Muscle layer of duodenum (tissue), 2 donors: ENCODE measurements at regions not wholly inside any gene's neighbourhood (a gene's known extent, or its start where the extent isn't known, plus 50 kb on each side); places are given as distances from the start of the nearest gene placed in this dataset.

Experiments
- H3K27ac ChIP-seq: one replicate; pipeline ENCODE4 v1.7.0; 2013; ENCODE audit warnings: mild to moderate bottlenecking, low read length
- H3K27me3 ChIP-seq: one replicate; pipeline ENCODE4 v1.7.0; 2013; ENCODE audit warnings: low read depth, mild to moderate bottlenecking, control low read depth, low read length
- H3K36me3 ChIP-seq, 2 donors: one replicate each; pipeline ENCODE4 v1.7.0; 2013; ENCODE audit warnings: low read length in 2 of 2, control low read depth in 1 of 2, mild to moderate bottlenecking in 1 of 2; ENCODE audit not compliant: insufficient read depth in 2 of 2, control insufficient read depth in 1 of 2
- H3K4me1 ChIP-seq, 2 donors: one replicate each; pipeline ENCODE4 v1.7.0; 2013; ENCODE audit warnings: low read length in 2 of 2, mild to moderate bottlenecking in 2 of 2, control low read depth in 1 of 2, moderate library complexity in 1 of 2; ENCODE audit not compliant: insufficient read depth in 2 of 2, control insufficient read depth in 1 of 2
- H3K4me3 ChIP-seq, 2 donors: one replicate each; pipeline ENCODE4 v1.7.0; 2013; ENCODE audit warnings: low read length in 2 of 2, low read depth in 1 of 2, mild to moderate bottlenecking in 1 of 2
- H3K9me3 ChIP-seq, 2 donors: one replicate each; pipeline ENCODE4 v1.7.0; 2013; ENCODE audit warnings: low read length in 2 of 2, control low read depth in 1 of 2, mild to moderate bottlenecking in 1 of 2; ENCODE audit not compliant: control insufficient read depth in 1 of 2
- donor health status: healthy.

DNA sequence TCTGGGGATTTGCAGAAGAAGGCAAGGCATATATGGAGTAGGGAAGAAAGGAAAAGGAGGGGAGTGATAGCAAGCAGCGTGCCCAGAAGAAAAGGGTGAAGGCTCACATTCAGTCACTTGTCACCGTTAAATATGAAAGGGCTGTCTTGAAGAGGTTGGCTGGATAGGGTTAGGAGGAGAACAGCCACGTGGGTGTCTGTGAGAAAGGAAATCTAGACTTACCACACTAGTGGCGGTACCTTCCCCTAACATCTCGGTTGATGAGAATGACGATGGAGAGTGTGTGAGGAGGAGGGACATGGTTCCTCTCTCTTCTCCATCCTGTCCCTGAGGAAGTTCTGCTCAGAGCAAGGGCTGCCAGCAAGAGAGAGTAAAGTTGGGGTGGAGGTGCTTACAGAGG, 74.3 kb upstream of the CCN6 start:
- Histone ChIP-seq H3K27me3 (no peaks in the 10 kb centered on the region), H3K4me3 (no peak overlapping the region), H3K36me3 (no peaks in the 10 kb centered on the region), H3K4me1 (peaks cover 0 to 6% of the 10 kb centered on the region in 2 donors), H3K9me3 (no peaks in the 10 kb centered on the region), H3K27ac (no peak overlapping the region)

DNA sequence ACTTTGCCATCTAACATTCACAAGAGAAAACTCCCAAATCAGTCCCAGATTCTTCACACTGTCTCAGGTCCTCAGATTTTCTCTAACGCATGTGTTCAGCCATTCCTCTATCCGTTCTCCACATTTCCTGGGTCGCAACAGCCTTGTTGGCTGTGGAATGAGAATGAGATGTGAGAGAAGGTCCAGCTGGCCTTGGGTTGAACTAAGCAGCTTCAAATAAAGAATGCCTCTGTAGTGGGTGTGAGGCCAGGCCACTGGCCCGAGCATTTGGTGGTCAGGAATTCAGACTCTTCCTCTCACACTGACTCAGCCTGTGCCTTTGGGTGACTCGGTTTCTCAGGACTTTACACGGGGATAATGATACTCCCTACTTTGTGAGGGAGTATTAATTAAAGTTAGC, 73.8 kb upstream of the CCN6 start:
- Histone ChIP-seq H3K27ac (no peak overlapping the region), H3K9me3 (no peaks in the 10 kb centered on the region), H3K36me3 (no peaks in the 10 kb centered on the region), H3K27me3 (no peaks in the 10 kb centered on the region), H3K4me3 (no peak overlapping the region), H3K4me1 (peaks cover 0 to 6% of the 10 kb centered on the region in 2 donors)

DNA sequence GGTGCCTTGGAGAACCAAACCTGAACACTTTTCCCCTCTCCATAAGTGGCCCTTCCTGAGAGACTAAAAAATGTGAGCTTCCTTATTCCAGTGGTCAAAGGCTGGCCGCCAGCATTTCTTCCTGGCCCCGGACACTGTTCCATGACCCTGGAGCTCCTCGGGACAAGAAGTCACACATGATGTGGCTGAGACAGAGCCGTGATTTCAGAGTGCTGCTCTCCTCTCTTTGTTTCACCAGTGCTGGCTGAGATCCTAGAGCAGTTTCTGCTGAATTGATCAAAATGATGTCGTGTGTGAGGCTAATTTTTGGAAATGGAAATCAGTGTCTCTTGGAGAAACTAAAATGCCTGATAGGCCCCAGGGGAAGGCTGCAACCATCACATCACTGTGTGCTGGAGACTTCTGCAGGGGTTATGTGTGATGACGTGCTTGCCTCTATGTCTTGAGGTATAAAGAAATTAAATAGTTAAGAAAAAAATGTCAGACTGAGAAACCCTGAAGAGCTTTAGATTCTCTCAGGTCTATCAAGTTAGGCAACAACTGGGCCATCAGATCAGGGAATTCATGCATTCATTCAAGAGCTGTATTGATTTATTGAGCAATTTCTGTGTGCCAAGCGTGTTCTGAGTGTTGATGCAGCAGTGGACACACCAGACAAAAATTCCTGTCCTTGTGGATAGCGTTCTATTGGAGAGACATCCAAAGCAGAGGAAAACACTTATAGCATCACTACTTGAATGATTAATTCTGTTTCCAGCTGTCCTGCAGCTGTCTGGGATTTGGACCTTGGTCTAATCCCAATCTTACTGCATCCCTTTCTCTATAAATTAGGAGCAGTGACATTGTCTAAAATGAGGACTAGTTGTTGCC, 72.7 kb upstream of the CCN6 start:
- no peaks in the 10 kb centered on the region for H3K36me3 ChIP-seq
- H3K9me3 ChIP-seq = no peaks in the 10 kb centered on the region
- H3K4me1 ChIP-seq = peaks cover 0 to 6% of the 10 kb centered on the region in 2 donors
- no peak overlapping the region for H3K4me3 ChIP-seq
- H3K27ac ChIP-seq = peak overlapping the region; percentile 19
- H3K27me3 ChIP-seq = no peaks in the 10 kb centered on the region

GRCh38 chr6:111982681-111983080, 71.2 kb upstream of the CCN6 start:
- Histone ChIP-seq H3K9me3 (no peaks in the 10 kb centered on the region), H3K27ac (no peak overlapping the region), H3K4me1 (peaks cover 0 to 6% of the 10 kb centered on the region in 2 donors), H3K27me3 (no peaks in the 10 kb centered on the region), H3K36me3 (no peaks in the 10 kb centered on the region), H3K4me3 (no peak overlapping the region)

DNA sequence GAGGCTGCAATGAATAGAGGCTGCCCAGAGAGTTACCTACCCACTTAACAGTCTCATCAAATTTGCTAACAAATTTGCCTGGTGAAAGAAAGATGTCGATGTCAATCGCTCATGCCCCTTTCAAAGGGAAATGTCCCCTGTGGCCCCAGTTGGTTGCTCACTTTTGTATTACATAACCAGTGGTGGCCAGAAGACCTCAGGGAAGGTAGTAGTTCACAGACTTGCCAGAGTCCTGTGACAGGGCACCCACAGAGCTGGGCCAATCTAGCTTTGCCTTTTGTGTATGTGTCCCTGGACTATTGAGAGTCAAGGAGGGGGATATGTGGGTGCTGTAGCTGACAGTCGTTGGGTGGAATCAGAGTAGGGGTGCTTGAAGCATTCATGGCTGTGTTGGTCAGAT, 70.7 kb upstream of the CCN6 start:
- H3K4me3 ChIP-seq = no peak overlapping the region
- no peak overlapping the region for H3K27ac ChIP-seq
- no peaks in the 10 kb centered on the region for H3K27me3 ChIP-seq
- H3K36me3 ChIP-seq = no peaks in the 10 kb centered on the region
- H3K4me1 ChIP-seq = peaks cover 0 to 6% of the 10 kb centered on the region in 2 donors
- no peaks in the 10 kb centered on the region for H3K9me3 ChIP-seq

- no peaks in the 10 kb centered on the region for H3K27me3 ChIP-seq
- H3K4me1 ChIP-seq = peaks cover 0 to 6% of the 10 kb centered on the region in 2 donors
- H3K27ac ChIP-seq = no peak overlapping the region
These were observed 69.8 kb upstream of the CCN6 start for GRCh38 chr6:111984081-111984480.

GRCh38 chr6:111984516-111985201, 69.2 kb upstream of the CCN6 start:
- no peaks in the 10 kb centered on the region for H3K27me3 ChIP-seq
- no peak overlapping the region for H3K27ac ChIP-seq
- no peaks in the 10 kb centered on the region for H3K9me3 ChIP-seq
- peaks cover 0 to 6% of the 10 kb centered on the region in 2 donors for H3K4me1 ChIP-seq
- no peaks in the 10 kb centered on the region for H3K36me3 ChIP-seq
- H3K4me3 ChIP-seq = no peak overlapping the region

More at GRCh38 chr6:111984081-111984480, 69.8 kb upstream of the CCN6 start:
- Histone ChIP-seq H3K9me3 (no peaks in the 10 kb centered on the region), H3K4me3 (no peak overlapping the region), H3K36me3 (no peaks in the 10 kb centered on the region)

DNA sequence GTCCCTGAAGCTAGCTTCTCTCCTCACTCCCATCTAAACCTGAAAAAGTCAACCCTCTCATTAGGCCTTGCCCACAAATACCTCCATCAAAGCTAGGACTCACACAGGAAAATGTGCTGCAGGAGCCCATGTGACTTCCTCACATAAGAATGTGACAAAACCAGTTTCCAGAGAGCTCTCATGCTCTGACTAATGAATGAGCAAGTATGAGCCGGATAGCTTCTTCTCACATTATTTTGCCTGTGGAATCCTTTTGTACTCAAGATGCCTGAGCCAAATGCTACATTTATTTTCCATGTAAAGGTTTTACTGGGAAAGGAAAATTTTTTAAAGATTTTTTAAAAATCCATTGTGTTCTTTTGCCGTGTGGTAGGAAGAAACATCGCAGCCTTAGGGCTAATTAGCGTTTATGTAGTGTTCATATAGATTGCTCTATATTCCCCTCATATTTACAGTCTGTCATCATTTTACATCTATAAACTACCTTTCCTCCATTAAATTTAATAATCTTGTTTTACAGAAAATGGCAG, 68.6 kb upstream of the CCN6 start:
- no peak overlapping the region for H3K27ac ChIP-seq
- no peak overlapping the region for H3K4me3 ChIP-seq
- no peaks in the 10 kb centered on the region for H3K36me3 ChIP-seq
- peaks cover 0 to 5% of the 10 kb centered on the region in 2 donors for H3K4me1 ChIP-seq
- H3K27me3 ChIP-seq = no peaks in the 10 kb centered on the region
- H3K9me3 ChIP-seq = no peaks in the 10 kb centered on the region

DNA sequence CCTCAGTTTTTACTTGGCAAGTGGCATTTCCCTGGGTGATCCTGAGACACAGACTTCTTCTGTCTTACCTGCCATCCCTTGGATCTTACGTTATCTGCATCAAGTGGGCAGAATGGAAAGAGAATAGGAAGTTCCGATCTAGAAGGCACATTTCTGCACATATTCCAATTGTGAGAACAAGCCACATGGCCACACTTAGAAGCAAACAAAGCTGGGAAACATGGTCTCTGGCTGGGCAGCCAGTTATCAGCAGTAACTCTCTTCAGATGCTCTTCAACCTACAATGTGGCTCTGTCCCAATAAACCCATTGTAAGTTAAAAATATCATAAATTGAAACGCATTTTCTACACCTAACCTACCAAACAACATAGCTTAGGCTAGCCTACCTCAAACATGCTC, 67.3 kb upstream of the CCN6 start:
- no peaks in the 10 kb centered on the region for H3K4me1 ChIP-seq
- H3K36me3 ChIP-seq = no peaks in the 10 kb centered on the region
- no peaks in the 10 kb centered on the region for H3K27me3 ChIP-seq
- no peak overlapping the region for H3K4me3 ChIP-seq
- H3K9me3 ChIP-seq = no peaks in the 10 kb centered on the region
- H3K27ac ChIP-seq = no peak overlapping the region

GRCh38 chr6:111987295-111987694, 66.6 kb upstream of the CCN6 start:
- H3K4me1 ChIP-seq = no peaks in the 10 kb centered on the region
- H3K27ac ChIP-seq = no peak overlapping the region
- no peaks in the 10 kb centered on the region for H3K9me3 ChIP-seq
- H3K36me3 ChIP-seq = no peaks in the 10 kb centered on the region
- no peak overlapping the region for H3K4me3 ChIP-seq
- H3K27me3 ChIP-seq = no peaks in the 10 kb centered on the region

DNA sequence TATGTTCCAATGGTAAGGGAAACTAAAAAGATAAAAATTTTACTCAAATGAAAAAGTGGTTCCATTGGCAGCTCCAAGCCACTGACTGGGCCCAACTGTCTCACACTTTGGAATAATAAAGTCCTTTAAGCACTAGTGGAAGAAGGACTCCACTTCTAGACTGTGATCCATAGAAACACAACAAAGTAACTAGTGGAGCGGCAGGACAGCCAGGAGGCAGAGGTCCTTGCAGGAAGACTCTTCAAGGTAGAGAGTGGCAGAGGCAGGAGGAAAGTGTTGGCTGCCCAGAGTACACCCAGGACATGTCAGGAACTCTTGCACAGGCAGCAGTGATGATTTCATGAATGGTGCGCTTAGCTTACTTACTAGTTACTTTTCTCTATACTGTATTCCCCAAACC, 65.0 kb upstream of the CCN6 start:
- Histone ChIP-seq H3K4me1 (no peaks in the 10 kb centered on the region), H3K9me3 (no peaks in the 10 kb centered on the region), H3K36me3 (no peaks in the 10 kb centered on the region), H3K4me3 (no peak overlapping the region), H3K27me3 (no peaks in the 10 kb centered on the region), H3K27ac (no peak overlapping the region)
